ENCODE measurements at regions not wholly inside any gene's neighbourhood (a gene's known extent, or its start where the extent isn't known, plus 50 kb on each side); places are given as distances from the start of the nearest gene placed in this dataset.

DNA sequence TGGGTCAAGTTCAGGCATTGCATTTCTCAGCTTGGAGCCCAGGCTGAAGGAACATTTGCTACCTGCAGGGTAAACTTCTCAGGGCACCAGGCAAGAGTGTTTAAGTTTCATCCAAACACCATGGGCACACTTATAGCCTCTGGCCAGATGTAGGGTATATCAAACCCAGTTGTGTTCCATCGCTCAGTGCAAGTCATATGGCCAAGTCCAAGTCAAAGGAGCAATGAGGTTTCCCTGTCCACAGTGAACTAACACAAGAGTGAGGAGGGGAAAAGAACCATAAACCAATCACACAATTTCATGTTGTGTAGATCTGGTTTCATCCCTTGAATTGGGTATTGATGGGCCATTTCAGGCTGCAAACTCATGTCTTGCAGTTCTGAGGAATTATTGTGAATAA, 107.2 kb downstream of the SOX11 start:
- Mint-ChIP-seq H3K36me3 (no peaks in the 10 kb centered on the region), H3K4me3 (no peak overlapping the region), H3K27ac (no peak overlapping the region), H3K9me3 (peaks cover 1% of the 10 kb centered on the region), H3K4me1 (no peaks in the 10 kb centered on the region), H3K27me3 (no peaks in the 10 kb centered on the region)
- DNase-seq, result no peak
- no peak for ATAC-seq (ENCODE audit: low read depth)
- POLR2A ChIA-PET, result no interaction called here

DNA sequence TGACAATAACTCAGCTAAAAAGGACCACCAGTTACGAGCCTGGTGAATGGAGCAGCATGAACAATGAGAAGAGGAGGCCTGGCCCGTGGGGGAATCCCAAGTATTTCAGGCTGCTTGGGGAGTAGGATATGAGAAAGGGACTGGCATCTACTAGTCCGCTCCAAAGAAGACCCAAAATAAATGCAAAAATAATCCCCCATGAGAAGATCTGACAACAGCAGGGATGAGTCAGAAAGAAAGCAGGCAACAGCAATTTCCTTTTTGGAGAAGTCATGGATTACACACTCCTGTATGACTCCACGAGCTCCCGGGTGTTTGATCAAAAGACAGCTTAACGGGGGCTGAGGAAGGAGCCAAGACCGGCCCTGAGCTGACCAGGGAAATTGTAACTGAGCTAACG, 111.4 kb downstream of the SOX11 start:
- Mint-ChIP-seq H3K36me3 (no peaks in the 10 kb centered on the region), H3K27me3 (no peaks in the 10 kb centered on the region), H3K9me3 (peaks cover 1% of the 10 kb centered on the region), H3K4me1 (no peaks in the 10 kb centered on the region), H3K27ac (no peak overlapping the region), H3K4me3 (no peak overlapping the region)
- no peak for DNase-seq
- no peak for ATAC-seq (ENCODE audit: low read depth)
- POLR2A ChIA-PET, result no interaction called here

DNA sequence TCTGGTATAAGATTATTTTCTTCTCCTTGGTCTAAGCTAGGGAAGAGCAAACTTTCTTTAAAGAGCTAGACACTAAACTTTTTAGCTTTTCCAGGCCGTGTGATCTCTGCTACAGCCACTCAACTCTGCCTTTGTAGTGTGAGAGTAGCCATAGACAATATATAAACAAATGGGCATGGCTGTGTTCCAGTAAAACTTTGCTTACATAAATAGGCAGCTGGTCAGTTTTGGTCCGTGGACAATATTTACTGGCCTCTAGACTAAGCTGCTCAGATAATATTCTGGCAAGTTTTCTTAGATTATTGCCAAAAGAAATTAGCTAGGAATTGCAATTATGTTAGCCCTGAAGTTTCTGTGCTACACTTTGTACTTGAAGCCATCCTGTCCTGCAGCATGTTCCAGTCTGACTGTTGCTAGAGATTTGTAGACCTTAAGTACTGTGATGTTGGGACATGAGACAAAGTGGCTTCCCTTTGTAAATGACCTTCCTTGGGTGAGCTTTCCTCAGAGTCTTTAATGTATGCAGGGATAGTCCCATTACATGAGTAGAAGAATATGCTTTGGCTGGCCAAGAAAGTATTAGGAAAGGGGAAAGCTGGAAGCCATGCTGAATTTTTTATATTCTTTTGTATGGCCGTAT, 126.9 kb downstream of the SOX11 start:
- POLR2A ChIA-PET, result no interaction called here
- ATAC-seq (ENCODE audit: low read depth) (no peak), DNase-seq (no peak)
- H3K4me1 Mint-ChIP-seq, result no peaks in the 10 kb centered on the region
- no peak overlapping the region for H3K27ac Mint-ChIP-seq
- H3K36me3 Mint-ChIP-seq, result no peaks in the 10 kb centered on the region
- no peaks in the 10 kb centered on the region for H3K9me3 Mint-ChIP-seq
- H3K4me3 Mint-ChIP-seq, result no peak overlapping the region
- H3K27me3 Mint-ChIP-seq, result no peaks in the 10 kb centered on the region

DNA sequence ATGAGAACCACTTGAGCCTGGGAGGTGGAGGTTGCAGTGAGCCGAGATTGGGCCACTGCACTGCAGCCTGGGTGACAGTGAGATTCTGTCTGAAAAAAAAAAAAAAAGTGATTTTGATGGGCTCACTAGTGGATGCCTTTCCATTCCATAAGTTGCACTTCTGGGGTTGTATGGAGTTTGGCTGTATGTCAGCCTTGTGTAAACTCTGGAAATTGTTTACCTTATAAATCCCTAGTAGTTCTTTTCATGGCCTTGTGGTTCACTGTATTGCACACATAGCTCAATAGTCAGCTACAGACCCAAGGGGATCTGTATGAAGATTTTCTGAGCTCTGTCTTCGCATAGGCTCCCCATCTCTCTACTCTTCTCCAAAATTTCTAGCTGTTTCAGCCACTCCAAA, 131.9 kb downstream of the SOX11 start:
- POLR2A ChIA-PET, result no interaction called here
- Mint-ChIP-seq H3K27ac (no peak overlapping the region), H3K9me3 (no peaks in the 10 kb centered on the region), H3K27me3 (no peaks in the 10 kb centered on the region), H3K4me1 (no peaks in the 10 kb centered on the region), H3K36me3 (no peaks in the 10 kb centered on the region), H3K4me3 (no peak overlapping the region)
- ATAC-seq (ENCODE audit: low read depth), result no peak
- no peak for DNase-seq

DNA sequence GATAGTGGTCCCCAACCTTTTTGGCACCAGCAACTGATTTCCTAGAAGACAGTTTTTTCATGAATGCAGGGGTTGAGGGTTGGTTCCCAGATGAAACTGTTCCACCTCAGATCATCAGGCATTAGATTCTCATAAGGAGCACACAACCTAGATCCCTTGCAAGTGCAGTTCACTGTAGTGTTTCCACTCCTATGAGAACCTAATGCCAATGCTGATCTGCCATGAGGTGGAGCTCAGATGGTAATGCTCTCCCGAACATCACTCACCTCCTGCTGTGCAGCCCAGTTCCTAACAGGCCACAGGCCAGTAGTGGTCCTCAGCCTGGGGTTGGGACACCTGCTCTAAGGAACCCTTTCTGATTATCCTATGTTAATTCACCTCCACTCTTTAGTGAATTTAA, 133.5 kb downstream of the SOX11 start:
- DNase-seq, result no peak
- H3K4me1 Mint-ChIP-seq, result no peaks in the 10 kb centered on the region
- H3K36me3 Mint-ChIP-seq, result no peaks in the 10 kb centered on the region
- POLR2A ChIA-PET, result no interaction called here
- no peaks in the 10 kb centered on the region for H3K9me3 Mint-ChIP-seq
- H3K4me3 Mint-ChIP-seq, result no peak overlapping the region
- ATAC-seq (ENCODE audit: low read depth), result no peak
- H3K27ac Mint-ChIP-seq, result no peak overlapping the region
- H3K27me3 Mint-ChIP-seq, result no peaks in the 10 kb centered on the region

DNA sequence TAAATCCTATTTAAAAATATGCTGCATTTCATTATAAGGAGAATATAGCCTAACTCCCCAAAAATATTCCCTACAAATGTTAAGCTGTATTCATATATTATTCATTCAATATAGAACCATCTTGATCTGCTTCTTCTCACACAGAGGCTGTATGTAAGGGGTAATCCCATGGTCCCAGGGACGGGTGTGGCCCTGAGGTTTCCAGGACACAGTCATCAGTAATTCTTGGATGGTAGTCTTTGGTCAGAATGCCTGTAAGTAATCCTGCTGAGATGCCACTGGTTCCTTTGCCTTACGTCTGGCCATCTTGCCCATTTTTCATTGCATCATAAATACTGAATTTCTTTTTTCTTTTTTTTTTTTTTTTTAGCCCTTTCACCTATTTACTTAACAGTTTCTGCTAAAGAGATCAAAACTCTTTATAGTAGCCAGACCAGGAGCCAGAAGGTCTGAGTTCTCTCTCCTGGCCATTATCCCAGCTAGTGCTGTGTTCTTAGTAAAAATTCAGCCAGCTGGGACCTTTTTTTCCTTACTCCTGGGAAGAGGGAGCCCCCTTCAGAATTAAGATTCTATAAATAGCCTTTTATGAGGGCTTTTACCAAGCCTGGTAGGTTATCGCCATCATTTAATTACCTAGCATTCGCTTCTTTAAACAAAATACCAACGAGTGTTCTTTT, 134.9 kb downstream of the SOX11 start:
- POLR2A ChIA-PET, result no interaction called here
- Mint-ChIP-seq H3K9me3 (no peaks in the 10 kb centered on the region), H3K27ac (no peak overlapping the region), H3K4me3 (no peak overlapping the region), H3K27me3 (no peaks in the 10 kb centered on the region), H3K4me1 (no peaks in the 10 kb centered on the region), H3K36me3 (no peaks in the 10 kb centered on the region)
- ATAC-seq (ENCODE audit: low read depth) (no peak), DNase-seq (no peak)

DNA sequence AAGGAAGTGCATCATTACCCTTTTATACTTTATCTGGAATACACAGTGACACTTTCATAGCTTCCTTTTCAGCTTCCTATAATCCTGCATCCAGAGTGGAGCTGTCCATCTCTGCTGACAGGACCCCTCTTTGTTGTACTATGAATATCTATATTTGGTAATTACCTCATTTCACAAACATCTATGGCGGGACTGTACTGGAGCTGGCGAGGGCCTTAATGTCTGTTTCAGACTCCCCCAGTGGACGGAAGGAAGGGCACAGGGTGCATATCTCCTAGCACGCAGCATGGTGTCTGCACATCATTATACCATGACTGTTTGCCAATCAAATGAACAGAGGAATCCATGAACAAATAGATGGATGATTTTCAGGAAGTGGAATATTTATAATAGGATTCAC, 142.3 kb downstream of the SOX11 start:
- DNase-seq, result no peak
- H3K9me3 Mint-ChIP-seq, result no peaks in the 10 kb centered on the region
- H3K4me3 Mint-ChIP-seq, result no peak overlapping the region
- no peak overlapping the region for H3K27ac Mint-ChIP-seq
- no peaks in the 10 kb centered on the region for H3K4me1 Mint-ChIP-seq
- no peaks in the 10 kb centered on the region for H3K27me3 Mint-ChIP-seq
- no peak for ATAC-seq (ENCODE audit: low read depth)
- POLR2A ChIA-PET, result no interaction called here
- H3K36me3 Mint-ChIP-seq, result no peaks in the 10 kb centered on the region

DNA sequence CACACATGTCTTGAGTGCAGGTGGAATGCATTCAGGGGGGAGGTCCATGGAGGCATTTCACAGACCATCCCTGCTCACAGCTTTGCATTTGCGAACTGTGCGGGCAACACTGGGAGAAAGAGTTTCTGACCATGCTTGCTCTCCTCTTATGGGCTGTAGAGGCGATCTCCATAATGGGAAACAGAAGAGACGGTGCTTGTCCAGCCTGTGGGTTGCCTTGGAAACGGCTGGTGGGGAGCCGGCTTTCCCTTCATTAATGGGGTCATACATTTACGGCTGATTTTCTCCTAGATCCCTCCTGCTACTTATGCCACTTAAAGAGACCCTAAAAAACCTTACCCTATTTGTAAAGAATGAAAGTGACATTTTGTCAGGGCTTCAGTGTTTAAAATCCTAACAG, 147.4 kb downstream of the SOX11 start:
- no peak for DNase-seq
- ATAC-seq (ENCODE audit: low read depth), result no peak
- Mint-ChIP-seq H3K36me3 (no peaks in the 10 kb centered on the region), H3K4me3 (no peak overlapping the region), H3K4me1 (no peaks in the 10 kb centered on the region), H3K9me3 (peaks cover 3% of the 10 kb centered on the region), H3K27me3 (no peaks in the 10 kb centered on the region), H3K27ac (no peak overlapping the region)
- POLR2A ChIA-PET, result no interaction called here

DNA sequence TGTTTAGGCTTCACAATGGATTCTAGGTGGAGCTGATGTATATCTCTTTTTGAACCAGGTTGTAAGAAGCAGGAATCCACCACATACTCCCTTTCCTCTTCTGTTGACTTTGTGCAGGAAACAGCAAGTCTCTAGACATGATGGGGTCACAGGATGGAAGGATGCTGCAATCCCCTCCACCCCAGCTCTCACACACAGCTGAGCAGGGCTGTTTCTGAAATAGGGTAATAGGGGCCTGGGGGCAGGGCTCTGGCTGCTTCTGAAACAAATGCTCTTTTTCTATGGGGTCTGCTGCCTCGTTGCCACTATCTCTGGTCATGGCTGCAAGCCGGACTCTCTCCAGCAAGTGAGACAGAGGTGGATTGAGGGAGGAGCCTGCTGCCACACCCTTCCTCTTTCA, 148.9 kb downstream of the SOX11 start:
- Mint-ChIP-seq H3K36me3 (no peaks in the 10 kb centered on the region), H3K4me1 (no peaks in the 10 kb centered on the region), H3K27ac (no peak overlapping the region), H3K9me3 (peaks cover 3% of the 10 kb centered on the region), H3K27me3 (no peaks in the 10 kb centered on the region), H3K4me3 (no peak overlapping the region)
- POLR2A ChIA-PET, result no interaction called here
- DNase-seq (no peak), ATAC-seq (ENCODE audit: low read depth) (no peak)

DNA sequence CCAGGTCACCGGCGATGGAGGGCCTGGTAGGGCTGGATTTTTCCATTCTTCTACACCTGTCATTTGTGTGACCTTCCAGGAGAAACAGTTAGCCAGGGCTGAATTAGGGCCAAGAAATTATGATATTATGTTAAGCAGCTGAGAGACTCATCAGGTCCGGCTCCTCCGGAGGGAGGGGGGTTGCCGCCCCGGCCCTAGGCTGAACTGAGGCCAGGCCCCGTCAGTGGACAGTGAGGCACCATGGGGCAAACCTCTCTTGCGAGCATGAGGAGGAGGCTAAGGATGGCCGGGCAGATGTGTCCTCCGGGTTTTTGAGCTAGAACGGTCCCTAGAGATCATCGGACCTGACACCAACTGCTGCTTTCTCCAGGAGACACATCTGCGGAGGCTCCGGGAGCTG, 150.1 kb downstream of the SOX11 start:
- no peaks in the 10 kb centered on the region for H3K4me1 Mint-ChIP-seq
- POLR2A ChIA-PET, result no interaction called here

DNA sequence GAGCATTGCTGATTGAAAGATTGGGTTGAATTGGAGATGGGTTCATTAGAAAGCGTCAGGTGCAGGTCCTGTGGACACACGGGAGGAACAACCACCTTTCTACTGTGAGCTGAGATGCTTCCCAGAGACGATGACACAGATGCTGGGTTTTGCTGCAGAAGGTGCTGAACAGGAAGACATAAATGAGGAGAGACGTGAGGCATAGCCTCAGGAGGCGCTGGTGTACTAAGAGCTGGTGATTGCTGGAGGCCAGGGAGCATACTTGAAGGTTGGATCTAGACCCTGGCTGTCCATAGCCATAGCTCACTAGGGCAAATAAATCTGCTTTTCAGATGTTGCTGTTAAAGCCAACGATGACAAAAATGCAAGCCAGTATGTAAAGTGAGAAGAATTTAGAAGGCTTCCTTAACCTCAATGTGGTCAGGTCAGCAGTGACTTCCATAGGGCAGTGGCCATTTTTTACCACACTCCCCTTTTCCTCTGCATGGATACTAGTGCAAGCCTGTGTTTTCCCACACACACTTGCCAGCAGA, 153.7 kb downstream of the SOX11 start:
- POLR2A ChIA-PET, result no interaction called here
- ATAC-seq (ENCODE audit: low read depth), result no peak
- DNase-seq, result no peak
- Mint-ChIP-seq H3K27me3 (no peaks in the 10 kb centered on the region), H3K4me1 (no peaks in the 10 kb centered on the region), H3K27ac (no peak overlapping the region), H3K4me3 (no peak overlapping the region), H3K9me3 (peaks cover 2% of the 10 kb centered on the region), H3K36me3 (no peaks in the 10 kb centered on the region)

More for the DNA sequence above, 150.1 kb downstream of the SOX11 start:
- DNase-seq (no peak), ATAC-seq (ENCODE audit: low read depth) (no peak)
- Mint-ChIP-seq H3K36me3 (no peaks in the 10 kb centered on the region), H3K27me3 (no peaks in the 10 kb centered on the region), H3K9me3 (peaks cover 3% of the 10 kb centered on the region), H3K27ac (no peak overlapping the region), H3K4me3 (no peak overlapping the region)

DNA sequence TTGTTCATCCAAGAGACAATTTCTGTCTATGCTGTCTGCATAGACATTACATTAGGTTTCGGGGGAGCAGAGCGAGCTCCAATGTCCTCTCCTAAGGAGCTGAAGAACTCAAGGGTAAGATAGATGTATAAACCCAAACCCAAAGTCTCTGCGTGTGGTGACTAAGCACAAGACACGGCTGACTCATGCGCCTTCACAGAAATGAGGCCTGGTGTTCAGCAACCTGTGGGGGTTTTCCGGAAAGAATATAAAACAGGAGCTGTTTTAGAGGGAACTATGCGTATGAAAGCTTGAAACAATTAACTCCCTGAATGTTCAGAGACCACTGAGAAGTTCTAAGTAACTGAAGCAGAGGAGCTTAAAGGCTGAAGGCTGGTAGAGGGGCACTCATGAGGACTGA, 154.7 kb downstream of the SOX11 start:
- Mint-ChIP-seq H3K9me3 (no peaks in the 10 kb centered on the region), H3K27me3 (no peaks in the 10 kb centered on the region), H3K36me3 (no peaks in the 10 kb centered on the region), H3K4me1 (no peaks in the 10 kb centered on the region), H3K27ac (no peak overlapping the region), H3K4me3 (no peak overlapping the region)
- ATAC-seq (ENCODE audit: low read depth), result no peak
- POLR2A ChIA-PET, result no interaction called here
- no peak for DNase-seq

DNA sequence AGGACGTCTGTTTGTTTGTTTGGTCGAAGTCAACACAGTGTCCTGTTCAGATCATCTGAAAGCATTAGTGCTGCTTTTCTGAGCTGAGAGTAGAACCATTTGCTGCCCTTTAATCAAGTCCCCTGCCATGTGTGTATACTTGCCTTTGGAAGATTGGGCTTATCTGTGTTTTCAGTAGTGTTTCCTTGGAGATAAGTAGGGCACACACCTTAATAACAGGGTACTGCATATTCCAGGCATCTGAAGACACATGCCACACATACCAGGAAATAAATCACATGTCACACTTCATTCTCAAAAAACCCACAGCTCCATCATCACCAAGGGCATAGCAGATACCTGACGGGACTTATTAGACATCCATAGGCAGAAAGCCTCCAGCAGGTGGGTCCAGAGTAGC, 157.4 kb downstream of the SOX11 start:
- Mint-ChIP-seq H3K4me3 (no peak overlapping the region), H3K36me3 (no peaks in the 10 kb centered on the region), H3K4me1 (no peaks in the 10 kb centered on the region), H3K9me3 (no peaks in the 10 kb centered on the region), H3K27ac (no peak overlapping the region), H3K27me3 (no peaks in the 10 kb centered on the region)
- ATAC-seq (ENCODE audit: low read depth) (no peak), DNase-seq (no peak)
- POLR2A ChIA-PET, result no interaction called here

DNA sequence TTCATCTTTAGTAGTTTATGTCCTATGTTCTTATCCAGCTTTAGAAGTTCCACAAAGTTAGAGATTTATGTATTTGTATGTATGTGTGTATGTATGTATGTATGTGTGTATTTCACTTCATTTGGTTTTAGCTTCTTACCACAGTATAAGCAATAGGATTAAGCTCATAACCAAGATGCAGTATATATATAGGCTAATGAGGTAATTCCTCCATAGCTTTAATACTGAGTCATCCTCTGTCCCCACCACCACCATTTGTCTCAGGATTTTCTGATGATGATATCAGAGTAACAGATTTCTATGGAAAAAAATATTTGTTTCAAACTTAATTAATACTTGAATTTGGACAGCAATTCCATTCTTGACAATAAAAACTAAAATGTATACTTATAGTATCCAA, 159.2 kb downstream of the SOX11 start:
- H3K27ac Mint-ChIP-seq, result no peak overlapping the region
- POLR2A ChIA-PET, result no interaction called here
- no peak for DNase-seq
- H3K27me3 Mint-ChIP-seq, result no peaks in the 10 kb centered on the region
- no peak overlapping the region for H3K4me3 Mint-ChIP-seq
- no peak for ATAC-seq (ENCODE audit: low read depth)
- no peaks in the 10 kb centered on the region for H3K36me3 Mint-ChIP-seq
- no peaks in the 10 kb centered on the region for H3K4me1 Mint-ChIP-seq
- no peaks in the 10 kb centered on the region for H3K9me3 Mint-ChIP-seq
